Renal cortical epithelial cell (primary cell): ENCODE measurements at regions not wholly inside any gene's neighbourhood (a gene's known extent, or its start where the extent isn't known, plus 50 kb on each side); places are given as distances from the start of the nearest gene placed in this dataset.

Experiments
- DNase-seq: peaks from one replicate; pipeline ENCODE4 v3.0.0-alpha.2; 2011; ENCODE audit warnings: low read depth

DNA sequence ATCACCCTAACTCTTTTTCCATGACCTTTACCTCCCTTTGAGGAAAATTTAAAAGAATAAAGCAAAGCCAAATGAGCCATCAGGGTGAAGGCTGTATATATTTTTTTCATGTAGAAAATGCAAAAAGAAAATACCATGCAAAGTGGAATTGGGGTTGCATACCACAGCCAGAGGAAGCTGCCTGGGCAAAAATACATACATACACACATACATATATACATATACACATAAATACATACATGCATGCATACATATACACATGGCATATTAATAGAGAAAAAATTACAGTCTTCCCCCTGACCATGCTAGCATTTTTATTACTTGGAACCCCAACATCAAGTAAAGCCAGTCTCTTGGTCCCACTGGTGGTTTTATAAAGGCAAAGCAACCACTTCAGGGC lies 63.7 kb upstream of the TMCO5A start:
- no peak for DNase-seq

DNA sequence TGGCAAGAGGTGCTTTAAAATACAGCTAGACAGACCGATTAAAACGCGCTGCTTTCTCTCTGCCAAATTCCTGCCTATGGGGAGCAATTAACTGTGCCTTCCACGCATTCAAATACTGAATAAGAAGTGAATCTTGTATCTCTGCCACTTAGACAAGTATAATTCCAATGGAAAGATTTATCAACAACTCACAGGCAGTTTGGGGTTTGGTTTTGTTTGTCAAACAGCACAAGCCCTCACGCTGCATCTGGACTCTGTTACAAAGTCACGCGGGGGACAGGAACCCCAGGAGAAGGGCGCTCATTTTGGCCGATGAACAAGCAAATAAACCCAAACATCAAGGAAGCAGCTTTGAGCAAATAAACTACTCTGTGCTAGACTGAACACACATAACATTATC lies 61.8 kb upstream of the TMCO5A start:
- no peak for DNase-seq

DNA sequence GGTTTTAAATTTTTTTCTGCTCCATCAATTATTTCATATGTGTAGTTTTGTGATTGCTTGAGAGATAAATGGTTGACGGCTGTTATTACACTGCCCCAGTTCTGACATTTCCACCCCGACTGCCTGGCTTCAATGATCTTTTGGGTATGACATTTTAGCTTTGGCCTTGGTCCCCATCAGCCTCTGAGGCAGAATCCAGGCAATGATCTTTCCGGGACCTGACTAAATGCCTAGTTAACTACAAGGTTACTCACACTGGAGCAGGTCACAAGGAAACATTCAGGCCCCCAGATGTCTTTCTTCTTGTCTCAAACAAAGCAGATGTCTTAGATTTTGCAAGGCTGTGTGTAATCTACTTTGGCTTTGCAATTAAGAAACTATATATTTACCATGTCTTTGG lies 61.1 kb upstream of the TMCO5A start:
- DNase-seq: no peak

DNA sequence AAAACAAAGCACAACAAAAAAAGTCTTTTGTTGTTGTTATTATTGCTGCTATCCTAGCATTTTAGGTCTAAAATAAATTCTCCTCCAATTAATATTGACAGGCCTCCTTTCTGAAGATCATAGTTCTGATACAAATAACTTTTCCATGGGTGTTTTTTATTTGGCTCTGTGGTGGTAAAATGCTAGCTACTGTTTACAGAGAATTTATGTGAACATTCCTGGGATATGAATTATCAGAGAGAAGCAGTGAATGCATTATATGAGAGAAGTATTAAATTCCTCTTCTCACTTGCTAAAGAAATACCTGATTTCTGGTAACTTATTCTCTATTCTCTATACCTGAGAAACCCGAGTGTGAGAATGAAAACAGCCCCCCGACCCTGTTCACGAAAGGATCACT lies 57.5 kb upstream of the TMCO5A start:
- no peak for DNase-seq

DNA sequence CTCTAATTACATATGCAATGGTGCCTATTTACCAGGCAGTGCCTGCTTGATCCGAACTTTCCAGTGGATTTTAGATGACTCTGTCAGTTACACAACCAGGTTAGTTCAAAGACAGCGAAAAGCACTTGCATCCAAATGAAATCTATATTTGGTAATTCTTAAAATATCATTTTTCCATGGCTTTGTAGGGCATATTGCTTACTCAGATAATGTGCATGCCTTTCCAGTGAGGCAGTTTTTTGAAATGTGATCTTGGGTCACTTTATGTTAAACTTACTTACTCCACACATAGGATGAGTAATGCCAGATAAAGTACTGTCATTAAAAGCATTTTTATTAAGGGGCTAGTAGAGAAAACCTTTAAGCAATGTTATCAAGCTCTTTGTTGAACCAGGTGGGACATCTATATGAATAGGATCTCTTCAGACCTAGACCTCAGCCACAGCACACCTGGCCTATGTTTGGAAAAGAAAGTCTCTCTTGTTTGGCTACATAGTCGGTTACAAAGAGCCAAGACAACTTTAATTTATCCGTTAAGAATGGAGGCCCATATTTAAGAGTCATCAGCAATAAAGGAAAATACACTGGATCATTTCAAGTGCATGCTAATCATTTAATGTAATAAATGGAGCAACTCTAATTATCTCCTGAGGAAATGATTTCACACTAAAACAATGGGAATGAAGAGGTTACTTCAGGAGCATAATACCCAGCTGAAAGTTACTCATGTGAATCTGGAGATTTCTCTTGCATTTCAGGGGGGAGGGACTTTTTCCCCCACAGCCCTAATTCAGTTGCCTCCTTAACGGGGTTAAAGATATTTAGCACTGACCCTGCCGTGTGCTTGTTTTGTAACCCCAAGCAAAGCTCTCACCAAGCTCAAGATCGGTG lies 56.3 kb upstream of the TMCO5A start:
- peak; percentile 32 for DNase-seq

DNA sequence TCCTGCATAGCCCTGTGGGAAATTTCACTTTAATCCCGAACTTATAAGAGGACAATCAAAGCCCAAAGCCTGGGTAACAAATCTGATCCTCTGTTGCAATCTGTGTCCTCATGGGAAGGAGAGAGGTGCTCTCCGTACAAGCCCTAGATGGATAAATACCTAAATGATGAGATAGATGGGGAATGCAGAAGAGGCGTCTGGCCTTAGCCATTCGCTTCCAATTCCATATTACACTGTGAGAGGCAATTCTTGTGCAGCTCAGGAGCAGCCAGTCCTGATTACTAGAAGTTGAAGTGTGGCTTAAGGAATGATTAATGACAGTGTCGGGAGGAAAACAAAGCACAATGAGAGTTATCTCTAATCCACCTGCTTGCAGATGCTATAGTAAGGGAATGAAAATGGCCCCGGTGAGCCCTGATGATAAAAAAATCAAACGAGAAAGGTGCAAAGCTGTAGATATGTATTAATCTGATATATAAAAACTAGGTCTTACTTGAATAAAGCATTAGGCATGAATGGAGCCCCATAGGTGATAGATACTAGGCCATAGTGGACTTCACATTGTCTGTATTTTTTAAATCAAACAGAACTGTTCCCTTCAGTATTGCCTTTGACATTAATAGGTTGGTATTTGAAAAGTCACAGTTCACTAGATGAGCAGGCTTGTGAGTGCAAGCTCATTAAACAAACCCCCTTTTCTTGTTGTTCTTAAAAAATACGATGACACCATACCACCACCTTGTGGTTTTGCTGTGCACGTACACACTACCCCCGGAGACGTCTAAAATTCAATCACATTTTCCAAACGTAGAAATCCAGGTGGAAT lies 54.2 kb upstream of the TMCO5A start:
- peak; percentile 68 for DNase-seq

DNA sequence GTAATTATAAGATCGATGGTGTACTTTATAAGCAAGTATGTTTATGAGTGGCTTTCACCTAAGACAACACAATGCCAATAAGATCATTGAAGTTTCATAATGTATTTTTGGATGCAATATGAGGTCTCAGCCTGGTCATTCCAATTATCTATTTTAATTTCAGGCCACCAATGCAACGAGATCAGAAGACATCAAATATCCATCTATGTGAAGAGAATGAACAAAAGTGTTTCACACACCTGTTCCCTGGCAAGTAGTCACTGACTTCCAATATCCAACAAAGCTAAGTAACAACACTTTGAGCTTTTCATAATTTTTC lies 53.6 kb upstream of the TMCO5A start:
- no peak for DNase-seq

DNA sequence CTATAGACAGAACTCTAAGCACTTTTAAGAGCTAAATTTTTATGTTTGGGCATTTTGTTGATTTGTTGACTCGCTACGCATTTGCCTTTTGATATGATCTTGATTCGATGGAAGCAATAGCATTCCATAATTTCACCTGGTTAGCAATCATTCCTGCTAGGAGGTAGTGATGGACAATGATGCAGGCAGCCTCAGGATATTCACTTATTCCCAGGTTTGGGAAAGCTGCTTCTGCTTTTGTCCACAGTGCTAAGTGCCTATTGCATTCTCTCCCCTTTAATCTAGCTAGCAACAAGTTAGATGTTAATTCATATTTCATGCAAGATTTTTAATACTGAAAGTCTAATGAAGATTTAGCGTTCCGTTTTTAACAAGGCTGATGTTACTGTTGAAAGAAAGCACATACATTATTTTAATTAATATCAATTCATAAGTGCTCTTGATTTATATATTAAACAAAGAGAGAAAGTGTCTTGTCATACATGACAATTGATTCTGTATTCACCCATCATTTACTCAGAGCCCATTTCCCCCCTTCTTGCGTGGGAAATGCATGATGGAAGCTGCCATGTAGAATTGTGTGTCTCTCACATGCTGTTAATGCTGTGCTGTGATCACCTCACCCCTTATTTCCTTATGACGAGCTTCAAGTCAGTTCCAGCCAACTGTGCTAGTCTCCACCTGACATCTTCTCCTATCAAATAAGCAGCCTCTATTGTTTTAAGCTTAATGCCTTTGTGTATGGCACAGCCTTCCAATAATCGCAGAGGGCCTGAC lies 53.0 kb upstream of the TMCO5A start:
- DNase-seq: no peak

DNA sequence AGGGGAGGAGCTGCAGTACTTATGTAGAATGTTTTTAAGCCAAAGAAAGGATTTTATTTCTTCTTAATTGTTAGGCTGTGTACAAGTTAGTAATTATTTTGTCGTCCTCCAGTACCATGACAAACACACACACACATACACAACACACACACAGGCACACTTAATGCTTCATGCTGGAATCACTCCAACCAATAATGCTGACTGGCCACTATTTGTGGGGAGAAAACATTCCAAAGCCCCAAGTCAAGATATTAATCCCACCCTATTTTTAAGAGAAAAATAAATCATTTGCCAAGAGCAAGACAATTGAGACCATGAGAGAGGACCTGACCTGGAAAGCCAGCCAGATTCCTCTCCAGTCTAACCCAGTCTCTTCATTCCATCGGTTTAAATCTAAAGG lies 51.8 kb upstream of the TMCO5A start:
- DNase-seq: no peak
